ENCODE measurements at regions not wholly inside any gene's neighbourhood (a gene's known extent, or its start where the extent isn't known, plus 50 kb on each side); places are given as distances from the start of the nearest gene placed in this dataset.
"Not testable (repeated sequence)": the region's sequence is repeated elsewhere in the genome, so short reads cannot be mapped to it uniquely, and the experiment has no call there.

DNA sequence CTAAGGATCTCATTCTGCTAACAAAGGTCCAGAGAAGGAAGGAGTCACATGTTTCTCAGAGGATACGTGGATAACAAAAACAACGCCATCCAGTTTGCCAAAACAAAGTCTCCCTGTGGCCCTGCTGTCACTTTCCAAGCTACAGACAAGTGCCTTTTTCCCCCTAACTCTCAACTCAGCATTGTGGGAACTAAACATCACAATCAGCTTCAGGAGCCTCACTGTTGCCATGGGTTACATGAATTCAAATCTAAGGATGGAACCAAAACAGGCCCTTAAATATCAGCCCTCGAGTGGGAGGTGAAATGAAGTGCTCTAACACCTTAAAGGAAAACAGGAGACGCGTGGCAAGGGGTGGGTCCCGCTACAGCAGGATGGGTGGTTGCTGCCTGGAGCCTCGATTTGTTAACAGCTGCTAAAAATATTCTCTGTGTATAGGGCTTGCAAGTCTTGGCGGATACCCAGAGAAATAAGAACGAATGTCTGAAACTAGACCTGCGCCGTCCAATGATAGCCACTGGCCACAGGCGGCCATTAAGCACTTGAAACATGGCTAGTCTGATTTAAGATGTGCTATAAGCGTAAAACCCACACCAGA, 66.4 kb upstream of the SOD1 start:
- Histone ChIP-seq H3K36me3 (no peaks in the 10 kb centered on the region), H3K4me3 (no peak overlapping the region), H3K9me3 (no peaks in the 10 kb centered on the region), H3K27me3 (no peaks in the 10 kb centered on the region), H3K27ac (no peak overlapping the region), H3K4me1 (no peaks in the 10 kb centered on the region)
- no peak for DNase-seq (ENCODE audit: extremely low spot score in 2 of 2)
- intact Hi-C loops (cut with DNase I) = loop anchor here (10.0 kb wide), 1 partner anchor 498 kb away; no protein-coding TSS in a partner anchor
- TF ChIP-seq CTCF (IDR thresholded peaks at IDR 0.05) (no peak), POLR2A (IDR thresholded peaks at IDR 0.05) (no peak), POLR2AphosphoS5 (IDR thresholded peaks at IDR 0.05; ENCODE audit: insufficient read depth in 1 of 2, low read depth in 1 of 2) (no peak)

DNA sequence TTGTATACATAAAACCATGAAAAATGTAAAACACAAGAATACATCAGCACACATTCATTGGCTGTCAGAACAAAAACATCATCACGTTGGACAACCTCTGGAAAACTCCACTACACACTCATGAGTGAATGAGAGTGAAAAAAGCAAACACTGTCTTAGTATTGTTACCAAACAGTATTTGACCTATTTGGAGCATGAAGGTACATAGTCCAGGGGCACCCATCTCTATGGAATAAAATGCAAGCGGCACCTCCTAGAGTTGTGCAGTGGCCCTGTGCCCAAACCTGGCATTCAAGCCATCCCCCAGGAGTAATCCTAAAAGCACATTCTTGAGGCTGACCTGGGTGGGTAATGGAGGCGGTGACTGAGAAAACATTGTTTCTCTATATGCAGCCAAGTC, 67.0 kb upstream of the SOD1 start:
- Histone ChIP-seq H3K27me3 (no peaks in the 10 kb centered on the region), H3K9me3 (no peaks in the 10 kb centered on the region), H3K36me3 (no peaks in the 10 kb centered on the region), H3K4me3 (no peak overlapping the region), H3K4me1 (no peaks in the 10 kb centered on the region), H3K27ac (no peak overlapping the region)
- intact Hi-C loops (cut with DNase I) = loop anchor here (10.0 kb wide), 1 partner anchor 498 kb away; no protein-coding TSS in a partner anchor
- DNase-seq (ENCODE audit: extremely low spot score in 2 of 2) = no peak
- TF ChIP-seq POLR2A (IDR thresholded peaks at IDR 0.05) (no peak), POLR2AphosphoS5 (IDR thresholded peaks at IDR 0.05; ENCODE audit: insufficient read depth in 1 of 2, low read depth in 1 of 2) (no peak), CTCF (IDR thresholded peaks at IDR 0.05) (no peak)

DNA sequence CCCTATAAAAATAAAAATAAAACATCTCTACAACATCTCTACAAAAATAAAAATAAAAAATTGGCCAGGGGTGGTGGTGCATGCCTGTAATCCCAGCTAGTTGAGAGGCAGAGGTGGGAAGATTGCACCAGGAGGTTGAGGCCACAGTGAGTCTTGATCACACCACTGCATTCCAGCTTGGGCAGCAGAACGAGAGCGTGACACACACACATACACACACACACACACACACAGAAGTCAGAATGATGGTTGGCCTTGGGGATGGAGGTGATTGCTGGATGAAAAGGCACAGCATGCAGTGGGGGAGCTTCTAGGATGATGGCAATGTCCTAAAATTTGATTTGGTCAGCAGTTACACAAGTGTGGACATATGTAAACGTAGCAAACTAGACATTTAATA, 69.7 kb upstream of the SOD1 start:
- no peak for TF ChIP-seq POLR2AphosphoS5 (IDR thresholded peaks at IDR 0.05; ENCODE audit: insufficient read depth in 1 of 2, low read depth in 1 of 2)
- TF ChIP-seq POLR2A (IDR thresholded peaks at IDR 0.05) = no peak
- TF ChIP-seq CTCF (IDR thresholded peaks at IDR 0.05) = no peak
- Histone ChIP-seq H3K27me3 (no peaks in the 10 kb centered on the region), H3K4me3 (no peak overlapping the region), H3K9me3 (no peaks in the 10 kb centered on the region), H3K27ac (no peak overlapping the region), H3K4me1 (no peaks in the 10 kb centered on the region), H3K36me3 (no peaks in the 10 kb centered on the region)
- no peak for DNase-seq (ENCODE audit: extremely low spot score in 2 of 2)
- intact Hi-C loops (cut with DNase I) = loop anchor here (10.0 kb wide), 1 partner anchor 495 kb away; no protein-coding TSS in a partner anchor

GRCh38 chr21:31586118-31586517, 73.4 kb upstream of the SOD1 start:
- no peak for TF ChIP-seq POLR2AphosphoS5 (IDR thresholded peaks at IDR 0.05; ENCODE audit: insufficient read depth in 1 of 2, low read depth in 1 of 2)
- no peak for TF ChIP-seq POLR2A (IDR thresholded peaks at IDR 0.05)
- TF ChIP-seq CTCF (IDR thresholded peaks at IDR 0.05) = no peak
- Histone ChIP-seq H3K9me3 (no peaks in the 10 kb centered on the region), H3K27ac (no peak overlapping the region), H3K4me3 (no peak overlapping the region), H3K4me1 (no peaks in the 10 kb centered on the region), H3K36me3 (no peaks in the 10 kb centered on the region), H3K27me3 (no peaks in the 10 kb centered on the region)
- DNase-seq (ENCODE audit: extremely low spot score in 2 of 2) = no peak
- intact Hi-C loops (cut with DNase I) = no loop called here

DNA sequence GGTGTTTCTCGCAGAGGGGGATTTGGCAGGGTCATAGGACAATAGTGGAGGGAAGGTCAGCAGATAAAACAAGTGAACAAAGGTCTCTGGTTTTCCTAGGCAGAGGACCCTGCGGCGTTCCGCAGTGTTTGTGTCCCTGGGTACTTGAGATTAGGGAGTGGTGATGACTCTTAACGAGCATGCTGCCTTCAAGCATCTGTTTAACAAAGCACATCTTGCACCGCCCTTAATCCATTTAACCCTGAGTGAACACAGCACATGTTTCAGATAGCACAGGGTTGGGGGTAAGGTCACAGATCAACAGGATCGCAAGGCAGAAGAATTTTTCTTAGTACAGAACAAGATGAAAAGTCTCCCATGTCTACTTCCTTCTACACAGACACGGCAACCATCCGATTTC, 75.6 kb upstream of the SOD1 start:
- H3K4me1 ChIP-seq; H3K27me3 ChIP-seq; DNase-seq (ENCODE audit: extremely low spot score in 2 of 2); H3K27ac ChIP-seq; intact Hi-C loops (cut with DNase I); H3K36me3 ChIP-seq; H3K4me3 ChIP-seq; H3K9me3 ChIP-seq: not testable (repeated sequence)
